ENCODE measurements at regions not wholly inside any gene's neighbourhood (a gene's known extent, or its start where the extent isn't known, plus 50 kb on each side); places are given as distances from the start of the nearest gene placed in this dataset.

- DNase-seq, result peak; percentile 62
These were observed 263.2 kb downstream of the COX7C start for GRCh38 chr5:86880785-86881492.

GRCh38 chr5:86881493-86882090 is 263.9 kb downstream of the COX7C start:
- no peak for DNase-seq

GRCh38 chr5:86884608-86885007 is 266.9 kb downstream of the COX7C start:
- DNase-seq, result no peak

- DNase-seq, result no peak
These were observed 267.3 kb downstream of the COX7C start for GRCh38 chr5:86885011-86885410.

GRCh38 chr5:86885489-86886230 is 267.9 kb downstream of the COX7C start:
- no peak for DNase-seq

GRCh38 chr5:86890375-86890774 is 272.6 kb downstream of the COX7C start:
- DNase-seq, result no peak

- no peak for DNase-seq
These were observed 276.3 kb downstream of the COX7C start for GRCh38 chr5:86894056-86894455.

- DNase-seq, result no peak
These were observed 279.2 kb downstream of the COX7C start for GRCh38 chr5:86896916-86897315.

- DNase-seq, result peak; percentile 90
These were observed 291.9 kb downstream of the COX7C start for GRCh38 chr5:86909418-86910295.

GRCh38 chr5:86917117-86917579 is 299.4 kb downstream of the COX7C start:
- no peak for DNase-seq

- DNase-seq, result no peak
These were observed 300.5 kb downstream of the COX7C start for GRCh38 chr5:86918246-86918645.

- no peak for DNase-seq
These were observed 308.3 kb downstream of the COX7C start for GRCh38 chr5:86926033-86926432.

- no peak for DNase-seq
These were observed 311.5 kb downstream of the COX7C start for GRCh38 chr5:86929123-86929766.

GRCh38 chr5:86951761-86952160 is 315.9 kb upstream of the RASA1 start:
- DNase-seq, result peak; percentile 58

- DNase-seq, result no peak
These were observed 302.8 kb upstream of the RASA1 start for GRCh38 chr5:86964889-86965288.

- DNase-seq, result no peak
These were observed 299.4 kb upstream of the RASA1 start for GRCh38 chr5:86968301-86968753.

- DNase-seq, result no peak
These were observed 297.3 kb upstream of the RASA1 start for GRCh38 chr5:86970361-86970760.

- DNase-seq, result peak; percentile 14
These were observed 296.6 kb upstream of the RASA1 start for GRCh38 chr5:86971034-86971571.

- no peak for DNase-seq
These were observed 292.7 kb upstream of the RASA1 start for GRCh38 chr5:86974955-86975354.

GRCh38 chr5:86977190-86977589 is 290.5 kb upstream of the RASA1 start:
- peak; percentile 7 for DNase-seq

- no peak for DNase-seq
These were observed 289.9 kb upstream of the RASA1 start for GRCh38 chr5:86977808-86978207.

GRCh38 chr5:86979811-86980411 is 287.8 kb upstream of the RASA1 start:
- DNase-seq, result peak; percentile 87

Measured in NCI-H226 (cell line).